ENCODE measurements at regions not wholly inside any gene's neighbourhood (a gene's known extent, or its start where the extent isn't known, plus 50 kb on each side); places are given as distances from the start of the nearest gene placed in this dataset.

DNA sequence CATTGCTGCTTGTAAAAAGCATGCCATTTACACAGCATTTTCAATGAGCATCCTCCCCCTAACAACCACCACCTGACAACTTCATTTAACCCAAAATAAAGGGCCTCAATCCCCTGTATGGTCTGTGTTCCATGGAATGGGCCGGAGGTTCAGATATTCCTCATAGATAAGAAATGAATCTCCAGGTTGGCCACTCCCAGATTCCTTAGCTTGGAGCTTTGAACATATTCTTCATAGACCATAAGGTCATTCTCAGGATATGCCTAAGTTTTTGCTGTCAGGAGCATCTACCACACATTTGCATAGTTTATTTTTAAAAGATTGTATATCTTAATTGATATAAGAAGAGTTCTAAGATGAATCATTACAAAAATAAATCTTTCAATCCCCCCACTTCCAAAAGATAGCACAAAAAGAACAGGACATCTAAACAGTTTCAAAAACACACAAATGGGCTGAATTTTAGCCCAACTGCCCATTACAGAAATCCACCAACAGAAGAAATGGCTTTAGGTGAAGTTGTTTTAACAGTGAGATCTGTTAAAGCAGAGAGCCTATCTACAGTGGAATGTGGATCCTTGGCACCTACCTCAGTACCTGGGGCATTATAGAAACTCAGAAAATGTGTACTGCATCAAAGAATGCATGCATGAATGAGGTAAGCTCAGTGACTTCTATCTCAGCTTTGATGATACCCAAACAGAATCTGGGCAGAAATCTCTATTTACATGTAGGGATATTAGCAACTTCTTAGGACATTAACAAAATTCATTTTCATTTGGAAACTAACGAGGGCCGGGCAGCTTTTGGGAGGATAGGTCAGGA lies 179.8 kb downstream of the SEC61B start:
- Histone ChIP-seq H3K27ac (no peak overlapping the region), H3K9me3 (ENCODE audit: low read depth) (no peaks in the 10 kb centered on the region), H3F3A (ENCODE audit: insufficient read depth) (no peaks in the 10 kb centered on the region), H3K9ac (no peak overlapping the region), H3K9me2 (ENCODE audit: insufficient read depth) (no peaks in the 10 kb centered on the region), H3K4me2 (ENCODE audit: unreplicated experiment) (no peak overlapping the region), H3K79me2 (ENCODE audit: insufficient read depth) (no peaks in the 10 kb centered on the region), H3K4me3 (no peak overlapping the region), H3K4me1 (ENCODE audit: insufficient read depth) (no peaks in the 10 kb centered on the region), H4K20me1 (ENCODE audit: insufficient read depth) (no peaks in the 10 kb centered on the region), H3K27me3 (replicated peaks; ENCODE audit: insufficient read depth) (no peaks in the 10 kb centered on the region; the same call in 1 of the 2 replicates), H2AFZ (no peak overlapping the region), H3K36me3 (ENCODE audit: low read depth) (no peaks in the 10 kb centered on the region)
- 88 to 94% methylated on average over 3 of the region's 3 CpGs for WGBS, 2 experiments (ENCODE audit: low coverage in 1 of 2, low lambda C conversion rate in 2 of 2, missing lambda C conversion rate in 2 of 2)
- no peak for TF ChIP-seq EZH2 (IDR thresholded peaks at IDR 0.05; ENCODE audit: insufficient read depth, poor library complexity, severe bottlenecking)
- no peak for TF ChIP-seq EZH2phosphoT487 (IDR thresholded peaks at IDR 0.05; ENCODE audit: insufficient read depth, low read depth)
- DNase-seq, result no peak
- in situ Hi-C loops (cut with MboI), result no loop called here

DNA sequence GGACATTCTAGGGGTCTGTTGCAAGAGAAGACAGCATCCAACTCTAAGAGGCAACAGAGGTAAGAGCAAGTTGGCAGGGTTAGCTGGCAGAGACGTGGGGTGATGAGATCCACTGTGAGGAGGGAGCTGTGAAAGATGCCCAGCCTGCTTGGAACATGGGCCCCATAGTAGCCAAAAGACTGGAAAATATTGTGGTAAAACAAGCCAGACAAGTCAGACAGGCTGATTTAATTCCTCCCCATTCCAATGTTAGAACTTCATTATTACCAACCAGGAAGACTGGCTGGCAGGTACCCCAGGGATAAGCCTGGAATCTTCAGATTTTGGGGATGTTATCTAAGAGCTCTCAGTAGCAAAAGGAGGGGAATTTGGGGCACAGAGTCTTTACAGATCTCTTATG lies 181.3 kb downstream of the SEC61B start:
- Histone ChIP-seq H4K20me1 (ENCODE audit: insufficient read depth) (no peaks in the 10 kb centered on the region), H3K9ac (no peak overlapping the region), H3K4me1 (ENCODE audit: insufficient read depth) (no peaks in the 10 kb centered on the region), H3K27me3 (replicated peaks; ENCODE audit: insufficient read depth) (no peaks in the 10 kb centered on the region; the same call in 1 of the 2 replicates), H3K4me2 (ENCODE audit: unreplicated experiment) (no peak overlapping the region), H3K9me3 (ENCODE audit: low read depth) (no peaks in the 10 kb centered on the region), H3K27ac (no peak overlapping the region), H3K4me3 (no peak overlapping the region), H2AFZ (no peak overlapping the region), H3K79me2 (ENCODE audit: insufficient read depth) (no peaks in the 10 kb centered on the region), H3F3A (ENCODE audit: insufficient read depth) (no peaks in the 10 kb centered on the region), H3K9me2 (ENCODE audit: insufficient read depth) (no peaks in the 10 kb centered on the region), H3K36me3 (ENCODE audit: low read depth) (no peaks in the 10 kb centered on the region)
- TF ChIP-seq EZH2phosphoT487 (IDR thresholded peaks at IDR 0.05; ENCODE audit: insufficient read depth, low read depth) (no peak), EZH2 (IDR thresholded peaks at IDR 0.05; ENCODE audit: insufficient read depth, poor library complexity, severe bottlenecking) (no peak)
- in situ Hi-C loops (cut with MboI), result no loop called here
- WGBS, 2 experiments (ENCODE audit: low coverage in 1 of 2, low lambda C conversion rate in 2 of 2, missing lambda C conversion rate in 2 of 2), result 67 to 69% methylated on average over 1 of the region's 1 CpG
- no peak for DNase-seq

DNA sequence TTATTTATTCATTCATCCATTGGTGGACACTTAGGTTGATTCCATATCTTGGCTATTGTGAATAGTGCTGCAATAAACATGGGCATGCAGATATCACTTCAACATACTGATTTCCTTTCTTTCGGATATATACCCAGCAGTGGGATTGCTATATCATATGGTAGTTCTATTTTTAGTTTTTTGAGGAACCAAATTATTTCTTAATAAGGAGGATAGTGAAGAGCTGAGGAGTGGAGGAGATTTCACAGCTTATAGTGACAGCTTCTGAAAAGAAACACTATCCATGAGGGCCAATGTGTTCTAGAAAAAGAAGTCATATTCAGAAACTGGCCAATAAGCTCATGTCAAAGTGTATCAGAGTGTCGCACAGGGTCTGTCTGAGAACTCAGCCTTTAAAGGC lies 183.3 kb downstream of the SEC61B start:
- no peak overlapping the region for H2AFZ ChIP-seq
- H3K27ac ChIP-seq, result no peak overlapping the region
- H3K9me2 ChIP-seq (ENCODE audit: insufficient read depth), result no peaks in the 10 kb centered on the region
- WGBS, 2 experiments (ENCODE audit: low coverage in 1 of 2, low lambda C conversion rate in 2 of 2, missing lambda C conversion rate in 2 of 2), result 79 to 80% methylated on average over 2 of the region's 2 CpGs
- TF ChIP-seq EZH2 (IDR thresholded peaks at IDR 0.05; ENCODE audit: insufficient read depth, poor library complexity, severe bottlenecking), result no peak
- TF ChIP-seq EZH2phosphoT487 (IDR thresholded peaks at IDR 0.05; ENCODE audit: insufficient read depth, low read depth), result no peak
- no peaks in the 10 kb centered on the region for H4K20me1 ChIP-seq (ENCODE audit: insufficient read depth)
- no peaks in the 10 kb centered on the region for H3K4me1 ChIP-seq (ENCODE audit: insufficient read depth)
- no peak overlapping the region for H3K9ac ChIP-seq
- no peak for DNase-seq
- H3K27me3 ChIP-seq (replicated peaks; ENCODE audit: insufficient read depth), result no peaks in the 10 kb centered on the region; the same call in 1 of the 2 replicates
- no peak overlapping the region for H3K4me3 ChIP-seq
- H3K9me3 ChIP-seq (ENCODE audit: low read depth), result no peaks in the 10 kb centered on the region
- in situ Hi-C loops (cut with MboI), result no loop called here
- H3K4me2 ChIP-seq (ENCODE audit: unreplicated experiment), result no peak overlapping the region
- no peaks in the 10 kb centered on the region for H3K36me3 ChIP-seq (ENCODE audit: low read depth)
- no peaks in the 10 kb centered on the region for H3F3A ChIP-seq (ENCODE audit: insufficient read depth)
- H3K79me2 ChIP-seq (ENCODE audit: insufficient read depth), result no peaks in the 10 kb centered on the region

DNA sequence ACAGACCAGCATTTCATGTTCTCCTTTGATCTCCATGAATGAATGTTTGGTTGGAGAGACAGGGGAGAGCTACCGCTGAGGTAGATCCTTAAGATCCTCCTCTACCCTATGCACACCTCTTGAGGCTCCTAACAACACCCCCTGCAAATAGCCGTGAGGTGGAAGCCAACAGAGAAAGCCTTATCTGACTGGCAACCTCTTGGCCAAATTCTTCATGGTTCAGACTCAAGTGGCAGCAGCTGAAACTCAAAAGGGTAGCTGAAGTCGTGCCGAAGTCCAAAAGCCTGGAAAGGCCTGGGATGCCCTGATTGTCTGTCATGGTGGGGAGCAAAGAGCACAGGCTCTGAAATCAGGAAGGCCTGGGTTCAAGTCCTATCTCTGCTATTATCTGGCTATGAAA lies 184.9 kb downstream of the SEC61B start:
- H3K27me3 ChIP-seq (replicated peaks; ENCODE audit: insufficient read depth), result no peaks in the 10 kb centered on the region
- 46% methylated on average over 4 of the region's 4 CpGs for WGBS, 2 experiments (ENCODE audit: low coverage in 1 of 2, low lambda C conversion rate in 2 of 2, missing lambda C conversion rate in 2 of 2)

More for the DNA sequence above, 184.9 kb downstream of the SEC61B start:
- Histone ChIP-seq H2AFZ (no peak overlapping the region), H3F3A (ENCODE audit: insufficient read depth) (no peaks in the 10 kb centered on the region), H3K27ac (no peak overlapping the region), H4K20me1 (ENCODE audit: insufficient read depth) (no peaks in the 10 kb centered on the region), H3K9me2 (ENCODE audit: insufficient read depth) (no peaks in the 10 kb centered on the region), H3K9me3 (ENCODE audit: low read depth) (no peaks in the 10 kb centered on the region), H3K4me3 (no peak overlapping the region), H3K4me2 (ENCODE audit: unreplicated experiment) (no peak overlapping the region), H3K79me2 (ENCODE audit: insufficient read depth) (no peaks in the 10 kb centered on the region), H3K4me1 (ENCODE audit: insufficient read depth) (no peaks in the 10 kb centered on the region), H3K36me3 (ENCODE audit: low read depth) (no peaks in the 10 kb centered on the region), H3K9ac (no peak overlapping the region)
- DNase-seq, result no peak
- in situ Hi-C loops (cut with MboI), result no loop called here
- TF ChIP-seq EZH2 (IDR thresholded peaks at IDR 0.05; ENCODE audit: insufficient read depth, poor library complexity, severe bottlenecking) (no peak), EZH2phosphoT487 (IDR thresholded peaks at IDR 0.05; ENCODE audit: insufficient read depth, low read depth) (no peak)
